GM10248 (cell line): ENCODE measurements at regions not wholly inside any gene's neighbourhood (a gene's known extent, or its start where the extent isn't known, plus 50 kb on each side); places are given as distances from the start of the nearest gene placed in this dataset.

ENCODE experiments used
- CTCF ChIA-PET: fragments of 300-600 bp; sonication (Branson Sonifier 250); formaldehyde crosslinking; extraction: SDS; loops from one replicate; lab custom pipeline; 2021; ENCODE audit warnings: antibody characterized with exemption; lab: Yijun Ruan, JAX
- POLR2A ChIA-PET: fragments of 350-650 bp; sonication (Branson Sonifier 250); formaldehyde crosslinking; extraction: SDS; loops from one replicate; lab custom pipeline; 2020; ENCODE audit warnings: antibody characterized with exemption; lab: Yijun Ruan, JAX
- DNase-seq: peaks from one replicate; pipeline ENCODE4 v3.0.0; 2012; ENCODE audit errors: extremely low spot score
- TF ChIP-seq, protein P1 (sequence below): IDR thresholded peaks from 2 replicates; pipeline ENCODE4 v1.5.1; 2012; ENCODE audit warnings: mild to moderate bottlenecking, low read depth; ENCODE audit errors: extremely low read depth, missing control alignments, control extremely low read depth

DNA sequence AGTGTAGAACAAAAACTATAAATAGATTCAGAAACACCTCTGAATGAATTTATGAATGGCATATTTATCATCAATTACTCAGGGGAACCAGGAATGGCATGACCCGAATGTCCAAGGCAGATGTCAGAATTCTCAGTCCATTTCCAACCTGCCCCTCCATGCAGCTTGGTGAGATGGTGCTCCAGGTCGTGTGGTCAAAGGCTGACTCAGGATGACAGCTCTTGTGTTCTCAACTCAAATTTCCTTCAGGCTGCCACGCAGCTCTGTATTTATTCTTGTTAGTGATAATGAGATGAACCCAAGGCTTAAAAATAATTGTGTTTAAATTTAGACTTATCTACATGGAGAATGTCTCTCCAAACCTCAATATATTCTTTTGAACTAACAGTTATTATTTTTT is 146.9 kb downstream of the METTL4 start:
- no peak for DNase-seq
- POLR2A ChIA-PET, result no interaction called here
- CTCF ChIA-PET, result interaction anchor here (1.5 kb wide), 1 partner anchor 8 kb away, joined by 3 read pairs; no protein-coding TSS in a partner anchor
- TF ChIP-seq, protein P1, sequence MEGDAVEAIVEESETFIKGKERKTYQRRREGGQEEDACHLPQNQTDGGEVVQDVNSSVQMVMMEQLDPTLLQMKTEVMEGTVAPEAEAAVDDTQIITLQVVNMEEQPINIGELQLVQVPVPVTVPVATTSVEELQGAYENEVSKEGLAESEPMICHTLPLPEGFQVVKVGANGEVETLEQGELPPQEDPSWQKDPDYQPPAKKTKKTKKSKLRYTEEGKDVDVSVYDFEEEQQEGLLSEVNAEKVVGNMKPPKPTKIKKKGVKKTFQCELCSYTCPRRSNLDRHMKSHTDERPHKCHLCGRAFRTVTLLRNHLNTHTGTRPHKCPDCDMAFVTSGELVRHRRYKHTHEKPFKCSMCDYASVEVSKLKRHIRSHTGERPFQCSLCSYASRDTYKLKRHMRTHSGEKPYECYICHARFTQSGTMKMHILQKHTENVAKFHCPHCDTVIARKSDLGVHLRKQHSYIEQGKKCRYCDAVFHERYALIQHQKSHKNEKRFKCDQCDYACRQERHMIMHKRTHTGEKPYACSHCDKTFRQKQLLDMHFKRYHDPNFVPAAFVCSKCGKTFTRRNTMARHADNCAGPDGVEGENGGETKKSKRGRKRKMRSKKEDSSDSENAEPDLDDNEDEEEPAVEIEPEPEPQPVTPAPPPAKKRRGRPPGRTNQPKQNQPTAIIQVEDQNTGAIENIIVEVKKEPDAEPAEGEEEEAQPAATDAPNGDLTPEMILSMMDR, result no peak

- CTCF ChIA-PET, result no interaction called here
These were observed 145.6 kb downstream of the METTL4 start for GRCh38 chr18:2425426-2426317.

DNA sequence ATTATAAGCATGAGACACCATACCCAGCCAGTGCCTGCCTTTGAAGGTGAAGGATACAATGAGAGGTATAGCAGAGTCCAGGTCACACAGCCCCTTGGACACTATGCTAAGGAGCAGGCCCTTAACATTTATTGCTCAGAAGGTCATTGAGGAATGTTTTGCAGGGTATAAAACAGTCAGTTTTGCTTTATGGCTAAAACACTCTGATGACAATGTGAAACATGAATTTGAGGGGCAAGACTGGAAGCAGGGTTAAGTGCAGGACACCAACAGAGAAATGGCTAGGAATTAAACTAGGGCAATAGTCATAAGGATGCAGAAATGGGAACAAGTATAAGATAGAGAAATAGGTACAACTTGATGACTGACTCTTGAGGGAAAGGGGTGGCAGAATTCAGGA is 141.1 kb downstream of the METTL4 start:
- ChIA-PET POLR2A (no interaction called here), CTCF (no interaction called here)
- TF ChIP-seq, protein P1, result no peak
- DNase-seq, result no peak

More at GRCh38 chr18:2425426-2426317, 145.6 kb downstream of the METTL4 start:
- TF ChIP-seq, protein P1, result no peak
- DNase-seq, result no peak
- POLR2A ChIA-PET, result no interaction called here

GRCh38 chr18:2431806-2432205 is 139.5 kb downstream of the METTL4 start:
- POLR2A ChIA-PET, result no interaction called here

DNA sequence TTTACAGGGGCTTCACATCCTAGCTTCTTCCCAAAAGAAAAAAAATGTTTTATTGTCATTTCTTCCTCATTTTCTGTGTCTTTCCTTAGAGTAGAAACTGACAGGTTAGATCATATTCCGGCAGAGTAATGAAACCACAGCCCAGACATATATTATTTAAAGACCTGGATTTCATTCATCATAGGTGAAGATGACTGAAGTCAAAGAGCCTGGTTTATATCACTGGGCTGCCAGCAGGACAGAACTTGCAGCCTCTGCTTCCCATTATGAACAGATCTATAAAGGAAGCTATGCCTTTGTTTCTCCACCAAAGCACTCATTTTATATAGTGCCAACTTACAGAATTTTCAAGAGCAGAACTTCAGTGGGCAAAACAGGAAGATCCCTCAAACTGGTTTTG is 137.9 kb downstream of the METTL4 start:
- ChIA-PET CTCF (interaction anchor here (0.8 to 1.7 kb wide), 3 partner anchors 9 to 97 kb away, joined by 3 to 6 read pairs (median 4); no protein-coding TSS in a partner anchor), POLR2A (no interaction called here)
- no peak for DNase-seq
- TF ChIP-seq, protein P1, result no peak

More at GRCh38 chr18:2431806-2432205, 139.5 kb downstream of the METTL4 start:
- CTCF ChIA-PET, result interaction anchor here (1.7 kb wide), 1 partner anchor 10 kb away, joined by 6 read pairs; no protein-coding TSS in a partner anchor
- DNase-seq, result no peak
- TF ChIP-seq, protein P1, result no peak

- ChIA-PET CTCF (interaction anchor here (1.1 to 2.4 kb wide), 4 partner anchors 9 to 100 kb away, joined by 3 to 5 read pairs (median 4); no protein-coding TSS in a partner anchor), POLR2A (no interaction called here)
- DNase-seq, result no peak
- TF ChIP-seq, protein P1, result no peak
These were observed 129.8 kb downstream of the METTL4 start for GRCh38 chr18:2441544-2441943.
